ENCODE measurements at regions not wholly inside any gene's neighbourhood (a gene's known extent, or its start where the extent isn't known, plus 50 kb on each side); places are given as distances from the start of the nearest gene placed in this dataset.

GRCh38 chrX:13938829-13939530 is 90.7 kb downstream of the GEMIN8 start:
- TF ChIP-seq CTCF (IDR thresholded peaks at IDR 0.05) (no peak), EZH2 (IDR thresholded peaks at IDR 0.05; ENCODE audit: borderline replicate concordance, insufficient read depth, low read depth, low read length, poor library complexity, severe bottlenecking) (no peak)

All from B cell (primary cell).